Erythroblast (primary cell): ENCODE measurements at regions not wholly inside any gene's neighbourhood (a gene's known extent, or its start where the extent isn't known, plus 50 kb on each side); places are given as distances from the start of the nearest gene placed in this dataset.

Experiments
- GATA1 ChIP-seq: IDR thresholded peaks from 2 replicates; pipeline ENCODE4 v1.6.1; 2011; ENCODE audit warnings: low read depth, mild to moderate bottlenecking, control low read depth, low read length, moderate library complexity
- POLR2A ChIP-seq: IDR thresholded peaks from 2 replicates; pipeline ENCODE4 v1.6.1; 2011; ENCODE audit warnings: mild to moderate bottlenecking, low read length

DNA sequence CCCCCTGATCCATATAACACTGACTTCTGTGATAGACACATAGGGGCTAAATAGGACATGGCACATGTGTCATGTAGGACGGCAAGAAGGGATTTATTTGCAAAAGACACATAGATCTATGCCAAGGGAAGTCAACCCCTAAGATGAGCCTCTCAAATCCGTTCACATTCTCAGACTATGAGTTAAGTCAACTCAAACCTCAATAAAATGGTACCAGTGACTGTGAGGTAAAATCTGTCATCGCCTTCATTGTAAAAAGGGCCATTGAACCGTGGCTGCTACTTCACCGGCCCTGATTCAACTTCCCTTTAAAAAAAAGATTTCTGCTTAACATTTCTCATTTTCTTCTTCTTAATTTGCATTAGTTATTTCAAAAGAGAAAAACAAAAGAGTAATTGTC lies 144.0 kb downstream of the ZNF281 start:
- TF ChIP-seq POLR2A, result no peak
- no peak for TF ChIP-seq GATA1
